ENCODE measurements at regions not wholly inside any gene's neighbourhood (a gene's known extent, or its start where the extent isn't known, plus 50 kb on each side); places are given as distances from the start of the nearest gene placed in this dataset.

DNA sequence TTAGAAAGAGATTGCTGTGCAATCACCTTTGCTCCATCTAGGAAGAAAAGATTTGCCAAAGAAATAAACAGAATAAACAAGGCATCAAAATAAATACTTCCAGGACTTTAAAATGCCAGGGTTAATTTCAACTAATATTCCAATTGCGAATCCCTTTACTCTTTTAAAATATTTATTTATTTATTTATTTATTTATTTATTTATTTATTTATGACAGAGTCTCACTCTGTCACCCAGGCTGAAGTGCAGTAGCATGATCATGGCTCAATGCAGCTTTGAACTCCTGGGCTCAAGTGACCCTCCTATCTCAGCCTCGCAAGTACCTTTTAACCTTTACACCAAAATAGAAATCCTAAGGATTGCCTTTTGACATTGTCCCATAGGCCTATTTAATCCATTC is 191.1 kb downstream of the EDN1 start:
- TF ChIP-seq, protein P1, sequence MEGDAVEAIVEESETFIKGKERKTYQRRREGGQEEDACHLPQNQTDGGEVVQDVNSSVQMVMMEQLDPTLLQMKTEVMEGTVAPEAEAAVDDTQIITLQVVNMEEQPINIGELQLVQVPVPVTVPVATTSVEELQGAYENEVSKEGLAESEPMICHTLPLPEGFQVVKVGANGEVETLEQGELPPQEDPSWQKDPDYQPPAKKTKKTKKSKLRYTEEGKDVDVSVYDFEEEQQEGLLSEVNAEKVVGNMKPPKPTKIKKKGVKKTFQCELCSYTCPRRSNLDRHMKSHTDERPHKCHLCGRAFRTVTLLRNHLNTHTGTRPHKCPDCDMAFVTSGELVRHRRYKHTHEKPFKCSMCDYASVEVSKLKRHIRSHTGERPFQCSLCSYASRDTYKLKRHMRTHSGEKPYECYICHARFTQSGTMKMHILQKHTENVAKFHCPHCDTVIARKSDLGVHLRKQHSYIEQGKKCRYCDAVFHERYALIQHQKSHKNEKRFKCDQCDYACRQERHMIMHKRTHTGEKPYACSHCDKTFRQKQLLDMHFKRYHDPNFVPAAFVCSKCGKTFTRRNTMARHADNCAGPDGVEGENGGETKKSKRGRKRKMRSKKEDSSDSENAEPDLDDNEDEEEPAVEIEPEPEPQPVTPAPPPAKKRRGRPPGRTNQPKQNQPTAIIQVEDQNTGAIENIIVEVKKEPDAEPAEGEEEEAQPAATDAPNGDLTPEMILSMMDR (IDR thresholded peaks at IDR 0.05) = no peak
- TF ChIP-seq EZH2 (IDR thresholded peaks at IDR 0.05; ENCODE audit: borderline replicate concordance, insufficient read depth, low read depth, low read length, poor library complexity, severe bottlenecking) = no peak
